Ishikawa (cell line): ENCODE measurements at regions not wholly inside any gene's neighbourhood (a gene's known extent, or its start where the extent isn't known, plus 50 kb on each side); places are given as distances from the start of the nearest gene placed in this dataset.

ENCODE experiments used
- CEBPB ChIP-seq: IDR thresholded peaks from 2 replicates; pipeline ENCODE4 v1.6.1; 2012
- CREB1 ChIP-seq: IDR thresholded peaks from 2 replicates; pipeline ENCODE4 v1.6.1; 2012; ENCODE audit warnings: low read depth
- EGR1 ChIP-seq: IDR thresholded peaks from 2 replicates; pipeline ENCODE4 v1.6.1; 2012
- EP300 ChIP-seq: IDR thresholded peaks from 2 replicates; pipeline ENCODE4 v1.6.1; 2012; ENCODE audit warnings: borderline replicate concordance
- FOXM1 ChIP-seq: IDR thresholded peaks from 2 replicates; pipeline ENCODE4 v1.6.1; 2012; ENCODE audit warnings: low read depth, borderline replicate concordance
- MAX ChIP-seq: IDR thresholded peaks from 2 replicates; pipeline ENCODE4 v1.6.1; 2012
- NFIC ChIP-seq: IDR thresholded peaks from 2 replicates; pipeline ENCODE4 v1.6.1; 2012
- RAD21 ChIP-seq: IDR thresholded peaks from 2 replicates; pipeline ENCODE4 v1.6.1; 2012; ENCODE audit warnings: low read depth
- REST ChIP-seq: IDR thresholded peaks from 2 replicates; pipeline ENCODE4 v1.6.1; 2012; ENCODE audit warnings: low read depth, mild to moderate bottlenecking
- TAF1 ChIP-seq: IDR thresholded peaks from 2 replicates; pipeline ENCODE4 v1.6.1; 2012; ENCODE audit warnings: low read depth, mild to moderate bottlenecking
- TCF12 ChIP-seq: IDR thresholded peaks from 2 replicates; pipeline ENCODE4 v1.6.1; 2012; ENCODE audit warnings: low read depth
- TEAD4 ChIP-seq: IDR thresholded peaks from 2 replicates; pipeline ENCODE4 v1.6.1; 2012
- USF1 ChIP-seq: IDR thresholded peaks from 2 replicates; pipeline ENCODE4 v1.6.1; 2012
- YY1 ChIP-seq: IDR thresholded peaks from 2 replicates; pipeline ENCODE4 v1.6.1; 2012; ENCODE audit warnings: low read depth
- ZBTB7A ChIP-seq: IDR thresholded peaks from 2 replicates; pipeline ENCODE4 v1.6.1; 2012; ENCODE audit warnings: low read depth

- no peak for TF ChIP-seq EP300
- no peak for TF ChIP-seq TEAD4
- no peak for TF ChIP-seq YY1
- no peak for TF ChIP-seq TAF1
Measured at GRCh38 chr3:22565393-22565792, 637.7 kb upstream of the UBE2E2 start.

GRCh38 chr3:22568285-22568684 is 634.8 kb upstream of the UBE2E2 start:
- TF ChIP-seq FOXM1: no peak

GRCh38 chr3:22569570-22569969 is 633.6 kb upstream of the UBE2E2 start:
- TF ChIP-seq YY1 (no peak), CREB1 (no peak), REST (no peak)

GRCh38 chr3:22581007-22581406 is 622.1 kb upstream of the UBE2E2 start:
- TF ChIP-seq EP300 (no peak), MAX (no peak), YY1 (no peak), ZBTB7A (no peak), TAF1 (no peak), FOXM1 (no peak), USF1 (no peak), TCF12 (no peak), NFIC (no peak)

- no peak for TF ChIP-seq CREB1
- TF ChIP-seq TAF1: no peak
- no peak for TF ChIP-seq TCF12
- no peak for TF ChIP-seq NFIC
- no peak for TF ChIP-seq YY1
- TF ChIP-seq ZBTB7A: no peak
- TF ChIP-seq EP300: no peak
- TF ChIP-seq REST: no peak
- no peak for TF ChIP-seq MAX
- no peak for TF ChIP-seq USF1
- TF ChIP-seq TEAD4: no peak
- TF ChIP-seq EGR1: no peak
- TF ChIP-seq CEBPB: no peak
Measured at GRCh38 chr3:22582266-22582665, 620.9 kb upstream of the UBE2E2 start.

GRCh38 chr3:22585504-22585903 is 617.6 kb upstream of the UBE2E2 start:
- TF ChIP-seq RAD21: no peak
- TF ChIP-seq TCF12: no peak
- TF ChIP-seq EP300: no peak
- TF ChIP-seq ZBTB7A: no peak
- TF ChIP-seq CEBPB: no peak
- TF ChIP-seq NFIC: no peak
- TF ChIP-seq MAX: no peak
- no peak for TF ChIP-seq USF1
- TF ChIP-seq FOXM1: no peak
- no peak for TF ChIP-seq TEAD4
- TF ChIP-seq CREB1: no peak
- no peak for TF ChIP-seq YY1
- no peak for TF ChIP-seq EGR1
- TF ChIP-seq TAF1: no peak
- TF ChIP-seq REST: no peak
